TTC549 (cell line): ENCODE measurements at regions not wholly inside any gene's neighbourhood (a gene's known extent, or its start where the extent isn't known, plus 50 kb on each side); places are given as distances from the start of the nearest gene placed in this dataset.
"Not testable (repeated sequence)": the region's sequence is repeated elsewhere in the genome, so short reads cannot be mapped to it uniquely, and the experiment has no call there.

Source experiments
- FAIRE-seq: peaks from 2 replicates; lab custom pipeline; 2012; peaks lifted over from hg19 to GRCh38; lab: Jason Lieb, UNC

DNA sequence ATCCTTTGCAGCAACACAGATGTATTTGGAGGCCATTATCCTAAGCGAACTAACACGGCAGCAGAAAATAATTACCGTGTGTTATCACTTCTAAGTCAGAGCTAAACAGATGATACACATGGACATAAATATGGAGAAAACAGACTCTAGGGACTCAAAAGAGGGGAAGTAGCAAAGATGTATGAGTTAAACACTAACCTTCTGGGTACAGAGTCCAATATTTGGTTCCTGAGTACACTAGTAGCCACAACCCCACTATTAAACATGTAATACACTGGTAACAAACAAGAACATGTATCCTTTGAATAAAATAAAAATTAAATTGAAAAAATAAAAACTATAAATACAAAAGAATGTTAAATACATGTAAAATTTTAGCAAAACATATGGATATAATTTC lies 118.0 kb upstream of the SLITRK5 start:
- FAIRE-seq = no peak

GRCh38 chr13:87554045-87554444 lies 117.1 kb upstream of the SLITRK5 start:
- FAIRE-seq = no peak

GRCh38 chr13:87557788-87558187 lies 113.4 kb upstream of the SLITRK5 start:
- no peak for FAIRE-seq

DNA sequence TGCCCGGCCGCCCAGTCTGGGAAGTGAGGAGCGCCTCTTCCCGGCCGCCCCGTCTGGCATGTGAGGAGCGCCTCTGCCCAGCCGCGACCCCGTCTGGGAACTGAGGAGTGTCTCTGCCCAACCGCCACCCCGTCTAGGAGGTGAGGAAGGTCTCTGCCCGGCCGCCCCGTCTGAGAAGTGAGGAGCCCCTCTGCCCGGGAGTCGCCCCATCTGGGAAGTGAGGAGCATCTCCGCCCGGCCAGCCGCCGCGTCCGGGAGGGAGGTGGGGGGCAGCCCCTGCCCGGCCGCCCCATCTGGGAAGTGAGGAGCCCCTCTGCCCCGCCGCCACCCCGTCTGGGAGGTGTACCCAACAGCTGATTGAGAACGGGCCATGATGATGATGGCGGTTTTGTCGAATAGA lies 109.6 kb upstream of the SLITRK5 start:
- FAIRE-seq = not testable (repeated sequence)

GRCh38 chr13:87570669-87571068 lies 100.5 kb upstream of the SLITRK5 start:
- no peak for FAIRE-seq

- FAIRE-seq = no peak
Observed at GRCh38 chr13:87582399-87582798, 88.8 kb upstream of the SLITRK5 start.

GRCh38 chr13:87590518-87590917 lies 80.7 kb upstream of the SLITRK5 start:
- FAIRE-seq = no peak

DNA sequence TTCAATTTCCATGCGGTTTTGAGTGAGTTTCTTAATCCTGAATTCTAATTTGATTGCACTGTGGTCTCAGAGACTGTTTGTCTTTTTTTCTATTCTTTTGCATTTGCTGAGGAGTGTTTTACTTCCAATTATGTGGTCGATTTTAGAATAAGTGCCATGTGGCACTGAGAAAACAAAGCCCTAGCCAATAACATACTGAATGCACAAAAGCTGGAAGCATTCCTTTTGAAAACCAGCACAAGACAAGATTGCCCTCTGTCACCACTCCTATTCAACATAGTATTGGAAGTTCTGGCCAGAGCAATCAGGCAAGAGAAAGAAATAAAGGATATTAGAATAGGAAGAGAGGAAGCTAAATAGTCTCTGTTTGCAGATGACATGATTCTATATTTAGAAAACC lies 66.7 kb upstream of the SLITRK5 start:
- FAIRE-seq = not testable (repeated sequence)

DNA sequence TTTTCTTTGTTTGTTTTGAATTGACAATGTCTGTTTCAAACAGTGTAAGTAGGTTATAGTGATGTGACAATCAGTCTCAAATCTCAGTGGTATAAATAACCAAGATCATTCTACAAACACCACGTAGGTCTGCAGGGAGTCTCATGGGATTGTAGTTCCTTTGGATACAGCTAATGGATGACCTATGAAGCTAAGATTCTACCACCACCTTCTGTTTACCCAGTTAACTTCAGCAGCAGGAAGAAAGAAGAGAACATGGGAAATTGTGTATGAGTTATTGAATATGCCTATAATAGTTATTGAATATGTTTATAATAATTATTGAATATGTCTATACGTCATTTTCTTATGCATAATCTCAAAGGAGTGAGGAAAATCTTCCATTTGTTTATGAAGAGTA lies 63.9 kb upstream of the SLITRK5 start:
- no peak for FAIRE-seq

DNA sequence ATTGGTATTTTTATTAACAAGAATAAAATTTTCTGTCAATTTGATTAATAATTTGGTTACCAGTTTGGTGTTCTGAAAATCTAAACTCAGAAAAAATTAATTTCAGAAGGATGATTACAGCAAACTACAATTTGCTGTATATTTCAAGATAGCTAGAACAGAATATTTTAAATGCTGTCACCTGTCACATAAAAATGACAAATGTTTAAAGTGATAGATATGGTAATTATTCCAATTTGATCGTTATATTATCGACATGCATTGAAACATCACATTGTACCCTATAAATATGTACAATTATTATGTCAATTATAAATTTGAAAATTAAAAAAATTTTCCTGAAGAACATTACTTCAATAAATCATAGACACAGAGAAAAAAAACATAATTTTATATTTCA lies 56.9 kb upstream of the SLITRK5 start:
- FAIRE-seq = no peak
